ENCODE measurements at regions not wholly inside any gene's neighbourhood (a gene's known extent, or its start where the extent isn't known, plus 50 kb on each side); places are given as distances from the start of the nearest gene placed in this dataset.

DNA sequence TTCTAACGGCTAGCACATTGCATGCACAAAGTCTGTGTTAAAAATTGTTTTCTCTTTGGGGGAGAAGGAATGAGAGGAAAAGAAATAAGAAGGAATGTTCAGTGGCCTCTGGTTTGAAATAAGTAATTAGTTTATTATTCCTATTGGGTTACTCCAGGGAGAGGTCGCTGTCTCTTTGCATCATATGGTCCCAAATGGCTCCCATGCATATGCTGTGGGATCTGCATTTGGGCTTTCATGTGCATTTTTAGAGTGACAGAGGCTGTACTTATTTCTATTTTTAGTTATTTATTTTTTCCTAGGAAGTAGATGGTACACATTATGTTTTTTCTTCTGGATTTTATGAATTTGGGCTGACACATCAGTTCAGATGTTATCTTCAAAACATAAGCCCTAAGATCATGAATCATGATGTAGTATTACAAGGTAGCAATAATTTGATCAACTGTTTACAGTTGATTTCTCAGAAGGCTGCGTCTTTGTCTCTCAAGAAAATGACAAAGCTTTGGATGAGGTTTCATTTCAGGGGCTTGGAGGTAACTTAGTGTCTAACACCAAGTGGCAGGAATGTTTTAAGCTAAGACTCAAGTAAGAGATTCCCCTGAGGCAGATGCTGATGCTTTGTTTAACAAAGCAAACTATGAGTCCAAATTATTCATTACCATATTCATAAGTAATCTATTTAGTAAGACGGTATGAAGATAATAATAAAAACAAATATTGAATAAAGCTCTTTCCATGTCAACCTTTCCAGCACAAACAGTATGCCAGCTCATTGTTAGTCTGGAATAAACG is 247.7 kb downstream of the NSUN3 start:
- Mint-ChIP-seq H3K27me3 (ENCODE audit: unreplicated experiment) (no peaks in the 10 kb centered on the region), H3K4me3 (ENCODE audit: low read depth, unreplicated experiment) (no peak overlapping the region), H3K4me1 (ENCODE audit: low read depth, unreplicated experiment) (no peaks in the 10 kb centered on the region), H3K36me3 (ENCODE audit: insufficient read depth, unreplicated experiment) (no peaks in the 10 kb centered on the region), H3K27ac (ENCODE audit: unreplicated experiment) (no peak overlapping the region), H3K9me3 (ENCODE audit: low read depth, unreplicated experiment) (peaks cover 2% of the 10 kb centered on the region)
- no TSS peak for BruUV-seq (replicated peaks)
- CTCF ChIA-PET = no interaction called here
- TF ChIP-seq, protein P1, sequence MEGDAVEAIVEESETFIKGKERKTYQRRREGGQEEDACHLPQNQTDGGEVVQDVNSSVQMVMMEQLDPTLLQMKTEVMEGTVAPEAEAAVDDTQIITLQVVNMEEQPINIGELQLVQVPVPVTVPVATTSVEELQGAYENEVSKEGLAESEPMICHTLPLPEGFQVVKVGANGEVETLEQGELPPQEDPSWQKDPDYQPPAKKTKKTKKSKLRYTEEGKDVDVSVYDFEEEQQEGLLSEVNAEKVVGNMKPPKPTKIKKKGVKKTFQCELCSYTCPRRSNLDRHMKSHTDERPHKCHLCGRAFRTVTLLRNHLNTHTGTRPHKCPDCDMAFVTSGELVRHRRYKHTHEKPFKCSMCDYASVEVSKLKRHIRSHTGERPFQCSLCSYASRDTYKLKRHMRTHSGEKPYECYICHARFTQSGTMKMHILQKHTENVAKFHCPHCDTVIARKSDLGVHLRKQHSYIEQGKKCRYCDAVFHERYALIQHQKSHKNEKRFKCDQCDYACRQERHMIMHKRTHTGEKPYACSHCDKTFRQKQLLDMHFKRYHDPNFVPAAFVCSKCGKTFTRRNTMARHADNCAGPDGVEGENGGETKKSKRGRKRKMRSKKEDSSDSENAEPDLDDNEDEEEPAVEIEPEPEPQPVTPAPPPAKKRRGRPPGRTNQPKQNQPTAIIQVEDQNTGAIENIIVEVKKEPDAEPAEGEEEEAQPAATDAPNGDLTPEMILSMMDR (IDR thresholded peaks at IDR 0.05; ENCODE audit: unreplicated experiment) = no peak
- intact Hi-C loops (cut with micrococcal nuclease; ENCODE audit: unreplicated experiment) = loop anchor here (1.0 kb wide), 1 partner anchor 29 kb away; no protein-coding TSS in a partner anchor
- no peak for DNase-seq

DNA sequence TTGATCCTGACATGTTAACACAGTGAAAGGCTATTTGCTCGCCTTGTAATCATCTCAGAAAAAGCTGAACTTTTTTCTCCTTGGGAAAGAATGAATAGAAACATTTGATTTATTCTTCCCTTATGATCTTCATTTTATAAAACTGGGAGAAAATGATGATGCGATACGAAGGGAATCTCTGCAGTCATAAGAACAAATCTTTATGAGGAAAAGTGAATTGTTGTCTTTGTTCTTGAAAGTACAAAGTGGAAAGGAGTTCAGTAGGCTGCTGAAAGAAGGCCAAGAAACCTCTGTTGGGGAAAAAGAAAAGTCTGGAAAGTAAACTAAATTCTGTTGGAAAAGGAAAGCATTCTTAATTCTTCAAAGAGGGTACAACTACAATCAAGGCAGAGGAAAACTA is 248.8 kb downstream of the NSUN3 start:
- no peaks in the 10 kb centered on the region for H3K36me3 Mint-ChIP-seq (ENCODE audit: insufficient read depth, unreplicated experiment)
- TF ChIP-seq, protein P1 (IDR thresholded peaks at IDR 0.05; ENCODE audit: unreplicated experiment) = no peak
- intact Hi-C loops (cut with micrococcal nuclease; ENCODE audit: unreplicated experiment) = no loop called here
- no peaks in the 10 kb centered on the region for H3K27me3 Mint-ChIP-seq (ENCODE audit: unreplicated experiment)
- no peaks in the 10 kb centered on the region for H3K4me1 Mint-ChIP-seq (ENCODE audit: low read depth, unreplicated experiment)
- no TSS peak for BruUV-seq (replicated peaks)
- peaks cover 2% of the 10 kb centered on the region for H3K9me3 Mint-ChIP-seq (ENCODE audit: low read depth, unreplicated experiment)
- CTCF ChIA-PET = no interaction called here
- no peak overlapping the region for H3K27ac Mint-ChIP-seq (ENCODE audit: unreplicated experiment)
- no peak overlapping the region for H3K4me3 Mint-ChIP-seq (ENCODE audit: low read depth, unreplicated experiment)
- no peak for DNase-seq

DNA sequence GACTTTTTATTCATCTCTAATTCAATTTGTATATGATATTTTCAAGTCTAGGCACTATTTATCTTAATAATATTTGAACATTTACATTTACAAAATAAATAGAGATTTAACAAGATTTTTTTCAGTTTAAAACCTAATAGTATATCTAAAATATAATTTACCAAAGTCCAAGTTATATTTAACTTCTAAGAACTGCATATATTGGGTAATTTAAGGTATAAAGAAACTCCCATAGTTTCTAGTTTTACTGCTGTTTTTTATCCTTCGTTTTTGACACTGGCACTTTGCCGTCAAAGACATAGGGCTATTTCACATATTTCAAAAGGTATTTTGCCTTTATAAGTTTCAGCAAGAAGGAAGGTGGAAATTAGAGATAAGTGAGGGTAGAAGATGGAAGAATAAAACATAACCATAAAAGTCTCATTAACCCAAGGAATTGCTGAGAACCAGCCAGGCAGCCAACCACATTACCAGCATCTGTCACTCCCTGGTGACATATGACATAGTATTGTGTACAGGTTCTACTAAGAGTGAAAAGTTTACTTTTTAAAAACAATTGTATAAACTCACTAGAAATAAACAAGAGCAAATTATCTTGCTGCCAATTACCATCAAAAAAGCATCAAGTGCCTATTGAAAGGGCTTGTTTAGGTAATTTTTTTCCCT is 251.5 kb downstream of the NSUN3 start:
- Mint-ChIP-seq H3K36me3 (ENCODE audit: insufficient read depth, unreplicated experiment) (no peaks in the 10 kb centered on the region), H3K9me3 (ENCODE audit: low read depth, unreplicated experiment) (peaks cover 2% of the 10 kb centered on the region), H3K27me3 (ENCODE audit: unreplicated experiment) (no peaks in the 10 kb centered on the region), H3K4me1 (ENCODE audit: low read depth, unreplicated experiment) (no peaks in the 10 kb centered on the region), H3K4me3 (ENCODE audit: low read depth, unreplicated experiment) (no peak overlapping the region), H3K27ac (ENCODE audit: unreplicated experiment) (no peak overlapping the region)
- no TSS peak for BruUV-seq (replicated peaks)
- CTCF ChIA-PET = no interaction called here
- no peak for DNase-seq
- TF ChIP-seq, protein P1 (IDR thresholded peaks at IDR 0.05; ENCODE audit: unreplicated experiment) = no peak
- intact Hi-C loops (cut with micrococcal nuclease; ENCODE audit: unreplicated experiment) = no loop called here

DNA sequence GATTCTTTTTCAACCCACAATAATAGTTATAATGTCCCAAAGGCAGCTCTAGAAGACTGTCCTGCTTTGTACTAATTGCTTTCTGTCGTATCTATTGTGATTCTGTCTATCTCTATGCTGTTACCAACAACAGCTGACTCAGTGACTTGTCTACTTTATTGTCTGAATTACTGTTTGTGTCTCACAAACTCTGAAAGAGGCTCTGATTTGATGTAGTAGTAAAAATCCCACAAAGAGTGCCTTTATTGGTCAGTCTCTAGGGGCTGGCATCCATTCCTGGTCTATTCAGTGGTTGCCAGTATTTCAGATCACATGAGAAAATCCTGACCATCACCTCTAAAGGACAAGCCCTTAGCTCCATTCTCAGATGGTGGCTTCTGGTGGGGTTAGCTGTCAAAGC is 254.2 kb downstream of the NSUN3 start:
- intact Hi-C loops (cut with micrococcal nuclease; ENCODE audit: unreplicated experiment) = no loop called here
- CTCF ChIA-PET = no interaction called here
- H3K27me3 Mint-ChIP-seq (ENCODE audit: unreplicated experiment) = no peaks in the 10 kb centered on the region
- H3K36me3 Mint-ChIP-seq (ENCODE audit: insufficient read depth, unreplicated experiment) = no peaks in the 10 kb centered on the region
- no TSS peak for BruUV-seq (replicated peaks)
- no peak overlapping the region for H3K27ac Mint-ChIP-seq (ENCODE audit: unreplicated experiment)
- peaks cover 2% of the 10 kb centered on the region for H3K9me3 Mint-ChIP-seq (ENCODE audit: low read depth, unreplicated experiment)
- no peaks in the 10 kb centered on the region for H3K4me1 Mint-ChIP-seq (ENCODE audit: low read depth, unreplicated experiment)
- no peak overlapping the region for H3K4me3 Mint-ChIP-seq (ENCODE audit: low read depth, unreplicated experiment)
- TF ChIP-seq, protein P1 (IDR thresholded peaks at IDR 0.05; ENCODE audit: unreplicated experiment) = no peak
- no peak for DNase-seq
